CD4-positive, alpha-beta T cell (primary cell): ENCODE measurements at regions not wholly inside any gene's neighbourhood (a gene's known extent, or its start where the extent isn't known, plus 50 kb on each side); places are given as distances from the start of the nearest gene placed in this dataset.
A peak's percentile ranks its signal among the peaks of the same experiment; 100 is the strongest.
"Not testable (repeated sequence)": the region's sequence is repeated elsewhere in the genome, so short reads cannot be mapped to it uniquely, and the experiment has no call there.

Source experiments
- ATAC-seq: fragments of 200-7000 bp; cut with Tn5 transposase; one replicate; pipeline ENCODE4 v1.10.0; 2022; ENCODE audit warnings: mild to moderate bottlenecking; ENCODE audit not compliant: poor library complexity
- CTCF ChIA-PET: fragments of 350-600 bp; sonication (Branson Sonifier 250); formaldehyde crosslinking; loops from one replicate; lab custom pipeline; 2021; ENCODE audit warnings: antibody characterized with exemption, inconsistent platforms; lab: Charles Lee
- POLR2A ChIA-PET: fragments of 350-600 bp; sonication (Branson Sonifier 250); formaldehyde crosslinking; loops from one replicate; lab custom pipeline; 2021; ENCODE audit warnings: antibody characterized with exemption, inconsistent platforms; lab: Charles Lee
- DNase-seq, 14 experiments: peaks; one replicate each; pipeline ENCODE4 v3.0.0-alpha.2; 2013 to 2020; ENCODE audit warnings: mixed read lengths in 2 of 14
- H3K27ac ChIP-seq, 2 donors: one replicate each; pipeline versions ENCODE4 v1.5.1 to v1.7.0; 2013; ENCODE audit warnings: low read length in 2 of 2, low read depth in 1 of 2, mild to moderate bottlenecking in 1 of 2
- H3K27me3 ChIP-seq, 2 experiments: 1 replicate in 1 of 2; 2 replicates in 1 of 2; pipeline versions ENCODE4 v1.6.1 to v1.7.0; 2013; ENCODE audit warnings: low read length in 2 of 2, control low read depth in 1 of 2, mild to moderate bottlenecking in 1 of 2, moderate library complexity in 1 of 2; ENCODE audit not compliant: insufficient read depth in 2 of 2, control insufficient read depth in 1 of 2
- H3K36me3 ChIP-seq: one replicate; pipeline ENCODE4 v1.6.1; 2013; ENCODE audit warnings: low read length, control low read depth; ENCODE audit not compliant: insufficient read depth
- H3K4me1 ChIP-seq: one replicate; pipeline ENCODE4 v1.6.1; 2013; ENCODE audit warnings: low read length, control low read depth; ENCODE audit not compliant: insufficient read depth
- H3K4me3 ChIP-seq: one replicate; pipeline ENCODE4 v1.5.1; 2013; ENCODE audit warnings: mild to moderate bottlenecking, low read length, moderate library complexity
- H3K9me3 ChIP-seq, 2 experiments: 1 replicate in 1 of 2; 2 replicates in 1 of 2; pipeline versions ENCODE4 v1.6.1 to v1.7.0; 2013; ENCODE audit warnings: low read length in 2 of 2, mild to moderate bottlenecking in 2 of 2, control low read depth in 1 of 2, moderate library complexity in 1 of 2; ENCODE audit not compliant: control insufficient read depth in 1 of 2, insufficient read depth in 1 of 2
- H3K27ac Mint-ChIP-seq: one replicate; pipeline ENCODE4 v1.8.0; 2020; ENCODE audit warnings: mixed read lengths
- H3K27me3 Mint-ChIP-seq: one replicate; pipeline ENCODE4 v1.8.0; 2021; ENCODE audit warnings: mixed read lengths
- H3K36me3 Mint-ChIP-seq: one replicate; pipeline ENCODE4 v1.8.0; 2021; ENCODE audit warnings: low read depth, mixed read lengths
- H3K4me1 Mint-ChIP-seq: one replicate; pipeline ENCODE4 v1.8.0; 2021; ENCODE audit warnings: low read depth, mixed read lengths
- H3K4me3 Mint-ChIP-seq: one replicate; pipeline ENCODE4 v1.8.0; 2020; ENCODE audit warnings: mild to moderate bottlenecking, mixed read lengths
- H3K9me3 Mint-ChIP-seq: one replicate; pipeline ENCODE4 v1.8.0; 2020; ENCODE audit warnings: mixed read lengths
- intact Hi-C, 2 experiments: fragments of 100-400 bp; cut with DNase I in 1 of 2; cut with micrococcal nuclease in 1 of 2; formaldehyde crosslinking; loops; one replicate each; pipeline versions ENCODE4 v1.15.1 to v1.9.0; 2023 to 2025; cut with DNase I, micrococcal nuclease
- TF ChIP-seq, protein P1 (sequence below): fragments of 200-600 bp; IDR thresholded peaks from one replicate; pipeline ENCODE4 v1.8.0; 2022; ENCODE audit warnings: antibody characterized with exemption, mild to moderate bottlenecking

DNA sequence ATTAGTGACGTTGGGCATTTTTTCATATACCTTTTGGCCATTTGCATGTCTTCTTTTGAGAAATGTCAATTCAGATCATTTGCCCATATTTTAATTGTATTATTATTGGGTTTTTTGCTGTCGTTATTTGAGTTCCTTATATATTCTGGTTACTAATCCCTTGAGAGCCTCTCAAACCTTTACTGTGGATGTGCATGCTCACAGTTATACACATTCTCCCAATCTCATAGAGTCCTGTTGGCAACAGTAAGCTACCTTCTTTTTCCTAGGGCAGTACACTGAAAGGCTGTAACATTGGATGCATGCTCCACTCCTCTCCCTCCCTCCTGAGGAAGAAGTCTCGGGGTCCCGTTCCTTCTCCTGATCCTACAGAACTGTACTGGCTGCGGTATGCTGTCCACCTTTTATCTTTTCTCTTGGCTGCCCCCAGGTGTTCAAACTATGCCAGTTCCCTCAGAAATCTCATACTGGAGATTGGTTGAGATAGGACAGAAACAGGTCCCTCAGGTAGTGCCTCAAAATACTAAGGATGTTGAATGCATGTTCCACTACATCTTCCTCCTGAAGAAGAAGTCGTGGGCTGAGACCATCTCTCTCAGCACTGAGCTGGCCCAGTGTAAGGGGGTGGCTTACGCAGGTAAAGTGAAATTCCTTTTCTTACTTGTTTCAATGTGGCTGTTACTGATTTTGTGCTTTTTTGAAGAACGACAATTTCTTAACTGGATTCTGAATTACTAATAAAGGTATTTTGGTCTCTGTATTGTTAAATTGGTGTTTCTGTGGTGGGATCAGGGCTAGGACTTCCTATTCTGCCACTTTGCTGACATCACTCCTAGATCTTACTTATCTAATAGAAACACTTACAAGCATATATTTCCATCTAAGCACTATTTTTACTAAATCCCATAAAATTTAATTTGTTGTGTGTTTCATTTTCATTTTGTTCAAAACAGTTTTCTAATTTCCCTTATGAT is 145.4 kb upstream of the HUWE1 start:
- CTCF ChIA-PET, result interaction anchor here (1.6 kb wide), 1 partner anchor 154 kb away, joined by 3 read pairs; no protein-coding TSS in a partner anchor

DNA sequence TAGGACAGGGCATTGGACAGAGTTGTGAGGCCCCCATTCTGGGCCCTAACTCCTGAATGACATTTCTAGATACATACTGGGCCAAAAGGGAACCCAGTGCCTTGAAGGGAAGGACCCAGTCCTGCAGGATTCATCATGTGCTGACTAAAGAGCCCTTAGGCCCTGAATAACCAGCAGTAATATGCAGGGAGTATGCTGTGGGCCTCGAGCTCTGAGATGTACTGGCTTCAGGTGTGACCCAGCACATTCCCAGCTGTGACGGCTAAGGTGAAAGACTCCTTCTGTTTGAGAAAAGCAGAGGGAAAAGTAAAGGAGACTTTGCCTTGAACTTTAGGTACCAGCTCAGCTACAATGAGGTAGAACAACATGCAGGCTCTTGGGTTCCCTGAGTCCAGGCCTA is 138.2 kb upstream of the HUWE1 start:
- Histone ChIP-seq H3K4me1 (no peaks in the 10 kb centered on the region), H3K9me3 (no peaks in the 10 kb centered on the region), H3K27ac (no peak overlapping the region), H3K36me3 (no peaks in the 10 kb centered on the region), H3K27me3 (no peaks in the 10 kb centered on the region), H3K4me3 (no peak overlapping the region)
- intact Hi-C loops, result no loop called here
- H3K4me3 Mint-ChIP-seq, result no peak overlapping the region
- H3K27me3 Mint-ChIP-seq, result no peaks in the 10 kb centered on the region
- ATAC-seq (no peak), DNase-seq (no peak)
- ChIA-PET CTCF (no interaction called here), POLR2A (no interaction called here)
- TF ChIP-seq, protein P1, sequence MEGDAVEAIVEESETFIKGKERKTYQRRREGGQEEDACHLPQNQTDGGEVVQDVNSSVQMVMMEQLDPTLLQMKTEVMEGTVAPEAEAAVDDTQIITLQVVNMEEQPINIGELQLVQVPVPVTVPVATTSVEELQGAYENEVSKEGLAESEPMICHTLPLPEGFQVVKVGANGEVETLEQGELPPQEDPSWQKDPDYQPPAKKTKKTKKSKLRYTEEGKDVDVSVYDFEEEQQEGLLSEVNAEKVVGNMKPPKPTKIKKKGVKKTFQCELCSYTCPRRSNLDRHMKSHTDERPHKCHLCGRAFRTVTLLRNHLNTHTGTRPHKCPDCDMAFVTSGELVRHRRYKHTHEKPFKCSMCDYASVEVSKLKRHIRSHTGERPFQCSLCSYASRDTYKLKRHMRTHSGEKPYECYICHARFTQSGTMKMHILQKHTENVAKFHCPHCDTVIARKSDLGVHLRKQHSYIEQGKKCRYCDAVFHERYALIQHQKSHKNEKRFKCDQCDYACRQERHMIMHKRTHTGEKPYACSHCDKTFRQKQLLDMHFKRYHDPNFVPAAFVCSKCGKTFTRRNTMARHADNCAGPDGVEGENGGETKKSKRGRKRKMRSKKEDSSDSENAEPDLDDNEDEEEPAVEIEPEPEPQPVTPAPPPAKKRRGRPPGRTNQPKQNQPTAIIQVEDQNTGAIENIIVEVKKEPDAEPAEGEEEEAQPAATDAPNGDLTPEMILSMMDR, result no peak
- no peak overlapping the region for H3K27ac Mint-ChIP-seq
- H3K4me1 Mint-ChIP-seq, result no peaks in the 10 kb centered on the region
- H3K36me3 Mint-ChIP-seq, result no peaks in the 10 kb centered on the region
- H3K9me3 Mint-ChIP-seq, result no peaks in the 10 kb centered on the region

More for the DNA sequence above, 145.4 kb upstream of the HUWE1 start:
- Histone ChIP-seq H3K27ac (no peak overlapping the region), H3K4me3 (no peak overlapping the region), H3K27me3 (no peaks in the 10 kb centered on the region), H3K36me3 (no peaks in the 10 kb centered on the region), H3K4me1 (peaks cover 5% of the 10 kb centered on the region), H3K9me3 (no peaks in the 10 kb centered on the region)
- Mint-ChIP-seq H3K4me1 (no peaks in the 10 kb centered on the region), H3K27ac (no peak overlapping the region), H3K9me3 (no peaks in the 10 kb centered on the region), H3K27me3 (no peaks in the 10 kb centered on the region), H3K4me3 (no peak overlapping the region), H3K36me3 (no peaks in the 10 kb centered on the region)
- POLR2A ChIA-PET, result interaction anchor here (1.4 kb wide), 1 partner anchor 148 kb away, joined by 3 read pairs; no protein-coding TSS in a partner anchor
- DNase-seq, result peak; percentile 1 to 62 (median 15)
- intact Hi-C loops, result loop anchor here (1.0 to 5.0 kb wide), 3 partner anchors 154 to 520 kb away; no protein-coding TSS in a partner anchor
- TF ChIP-seq, protein P1, result peak; percentile 43
- ATAC-seq, result peak; percentile 84

DNA sequence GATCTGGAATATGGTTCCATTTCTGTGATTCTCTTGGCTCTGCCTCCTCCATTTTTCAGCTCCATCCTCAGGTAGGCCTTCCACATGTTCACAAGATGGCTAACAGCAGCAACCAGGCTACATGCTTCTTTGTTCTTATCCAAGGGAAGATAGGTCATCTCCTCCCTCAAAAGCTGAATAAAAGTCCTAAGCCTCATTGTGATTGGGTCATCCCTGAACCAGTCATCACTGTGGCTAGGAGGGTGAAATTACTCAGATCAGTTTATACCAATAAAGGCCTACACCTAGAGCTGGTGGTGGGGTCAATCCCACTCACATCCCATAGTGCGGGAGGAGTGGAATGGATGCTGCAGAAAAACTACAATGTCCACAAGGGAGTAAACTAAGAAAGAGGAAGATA is 131.6 kb upstream of the HUWE1 start:
- intact Hi-C loops, H3K27me3 ChIP-seq, H3K4me3 Mint-ChIP-seq, H3K36me3 ChIP-seq, H3K4me1 Mint-ChIP-seq, H3K27ac Mint-ChIP-seq, POLR2A ChIA-PET, H3K9me3 Mint-ChIP-seq, H3K27ac ChIP-seq, H3K36me3 Mint-ChIP-seq, CTCF ChIA-PET, H3K27me3 Mint-ChIP-seq, ATAC-seq, H3K4me3 ChIP-seq, H3K9me3 ChIP-seq, H3K4me1 ChIP-seq, DNase-seq: not testable (repeated sequence)
